PC-3 (cell line): ENCODE measurements at regions not wholly inside any gene's neighbourhood (a gene's known extent, or its start where the extent isn't known, plus 50 kb on each side); places are given as distances from the start of the nearest gene placed in this dataset.

ENCODE experiments used
- ATAC-seq: fragments of 200-7000 bp; cut with Tn5 transposase; 2 replicates; pipeline ENCODE4 v1.9.1; 2020; ENCODE audit warnings: mild to moderate bottlenecking, moderate library complexity
- BruUV-seq: library from RNA; stranded (reverse); fragments of 400-500 nt; replicated peaks from 2 replicates; lab custom pipeline; 2021; lab: Mats Ljungman, UMichigan
- CTCF ChIA-PET: fragments of 300-600 bp; sonication (Branson Sonifier 250); formaldehyde crosslinking; loops from one replicate; lab custom pipeline; 2022; ENCODE audit warnings: antibody characterized with exemption; lab: Charles Lee
- POLR2A ChIA-PET: fragments of 300-600 bp; sonication (Branson Sonifier 250); formaldehyde crosslinking; loops from one replicate; lab custom pipeline; 2022; ENCODE audit warnings: antibody characterized with exemption; ENCODE audit not compliant: unreplicated experiment; lab: Charles Lee
- DNase-seq: peaks from one replicate; pipeline ENCODE4 v3.0.0-alpha.2; 2015
- H2AFZ ChIP-seq: fragments of 300-600 bp; sonication (generic); 2 replicates; pipeline ENCODE4 v1.6.0; 2016; ENCODE audit warnings: antibody characterized with exemption, low read length
- H3F3A ChIP-seq: fragments of 300-600 bp; sonication (generic); one replicate; pipeline ENCODE4 v1.6.0; 2017; ENCODE audit warnings: antibody characterized with exemption, low read length, control low read depth, mild to moderate bottlenecking; ENCODE audit not compliant: unreplicated experiment
- H3K27ac ChIP-seq: fragments of 300-600 bp; sonication (generic); 2 replicates; pipeline ENCODE4 v1.5.1; 2016; ENCODE audit warnings: mild to moderate bottlenecking, low read length
- H3K27me3 ChIP-seq: fragments of 300-600 bp; sonication (generic); 2 replicates; pipeline ENCODE4 v1.6.1; 2016; ENCODE audit warnings: low read length, mixed read lengths
- H3K36me3 ChIP-seq: fragments of 300-600 bp; sonication (generic); 2 replicates; pipeline ENCODE4 v1.6.1; 2016; ENCODE audit warnings: low read depth, mixed run types, low read length, mixed read lengths
- H3K4me1 ChIP-seq: fragments of 300-600 bp; sonication (generic); 2 replicates; pipeline ENCODE4 v1.5.1; 2016; ENCODE audit warnings: low read length; ENCODE audit not compliant: insufficient read depth
- H3K4me2 ChIP-seq: fragments of 300-600 bp; sonication (generic); 2 replicates; pipeline ENCODE4 v1.6.0; 2016; ENCODE audit warnings: low read length
- H3K4me3 ChIP-seq: fragments of 300-600 bp; sonication (generic); 2 replicates; pipeline ENCODE4 v1.5.1; 2016; ENCODE audit warnings: mild to moderate bottlenecking, low read length, mixed read lengths
- H3K79me2 ChIP-seq: fragments of 300-600 bp; sonication (generic); 2 replicates; pipeline ENCODE4 v1.6.1; 2017; ENCODE audit warnings: low read length, mixed read lengths
- H3K9ac ChIP-seq: fragments of 300-600 bp; sonication (generic); 2 replicates; pipeline ENCODE4 v1.6.0; 2016; ENCODE audit warnings: mild to moderate bottlenecking, low read length
- H3K9me2 ChIP-seq: fragments of 300-600 bp; sonication (generic); replicated peaks from 2 replicates; pipeline ENCODE4 v1.6.1; 2016; ENCODE audit warnings: mixed run types, low read length, mixed read lengths
- H3K9me3 ChIP-seq: fragments of 300-600 bp; sonication (generic); 2 replicates; pipeline ENCODE4 v1.6.1; 2016; ENCODE audit warnings: low read length, mixed read lengths
- H4K20me1 ChIP-seq: fragments of 300-600 bp; sonication (generic); 2 replicates; pipeline ENCODE4 v1.6.1; 2016; ENCODE audit warnings: low read length, mixed read lengths
- CTCF ChIP-seq: fragments of 300-600 bp; sonication (generic); conservative IDR thresholded peaks from 2 replicates; pipeline ENCODE4 v1.5.1; 2017; ENCODE audit warnings: antibody characterized with exemption, low read depth, mild to moderate bottlenecking, low read length
- EZH2 ChIP-seq: fragments of 300-600 bp; sonication (generic); IDR thresholded peaks from one replicate; pipeline ENCODE4 v1.6.1; 2017; ENCODE audit warnings: antibody characterized with exemption, mild to moderate bottlenecking, low read length; ENCODE audit not compliant: unreplicated experiment
- EZH2phosphoT487 ChIP-seq: fragments of 300-600 bp; sonication (generic); IDR thresholded peaks from 2 replicates; pipeline ENCODE4 v1.6.1; 2018; ENCODE audit warnings: mild to moderate bottlenecking, antibody characterized with exemption, low read length, borderline replicate concordance
- intact Hi-C: fragments of 100-400 bp; cut with micrococcal nuclease; formaldehyde crosslinking; loops from 2 replicates; pipeline ENCODE4 v1.9.0; 2023

DNA sequence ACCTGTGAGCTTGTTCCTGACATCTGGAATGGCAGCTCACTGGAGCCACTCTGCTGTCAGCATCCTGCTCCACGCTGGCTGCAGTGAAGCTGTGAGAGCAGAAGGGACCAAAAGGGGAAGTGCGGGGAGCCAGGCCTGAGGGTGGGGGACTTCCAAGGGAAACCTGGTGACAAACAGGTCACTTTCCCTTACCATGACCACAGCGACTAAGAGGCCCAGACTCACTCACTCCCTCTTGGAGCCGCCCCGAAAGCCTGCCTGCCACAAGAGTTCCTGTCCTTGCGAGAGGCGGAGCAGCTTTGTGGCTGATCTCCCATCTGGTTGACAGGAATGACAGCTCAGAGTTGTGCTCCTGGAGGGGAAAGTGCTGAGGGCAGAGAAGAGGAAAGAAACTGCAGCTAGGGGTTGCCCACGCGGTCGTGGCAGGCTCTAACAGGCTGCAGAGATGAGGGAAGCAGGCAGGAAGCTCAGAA is 183.8 kb upstream of the NTM start:
- no peaks in the 10 kb centered on the region for H3K36me3 ChIP-seq
- H3K9ac ChIP-seq: no peak overlapping the region
- BruUV-seq: no TSS peak
- no peaks in the 10 kb centered on the region for H3K9me3 ChIP-seq
- intact Hi-C loops: no loop called here
- TF ChIP-seq CTCF (no peak), EZH2 (no peak), EZH2phosphoT487 (no peak)
- H3K79me2 ChIP-seq: no peaks in the 10 kb centered on the region
- no peak overlapping the region for H2AFZ ChIP-seq
- no peak overlapping the region for H3K27ac ChIP-seq
- H3K4me3 ChIP-seq: no peak overlapping the region
- no peaks in the 10 kb centered on the region for H3K9me2 ChIP-seq
- peaks cover 95% of the 10 kb centered on the region for H3K27me3 ChIP-seq
- no peak overlapping the region for H3K4me2 ChIP-seq
- ATAC-seq (no peak), DNase-seq (no peak)
- H4K20me1 ChIP-seq: no peaks in the 10 kb centered on the region
- no peaks in the 10 kb centered on the region for H3F3A ChIP-seq
- no peaks in the 10 kb centered on the region for H3K4me1 ChIP-seq
- POLR2A ChIA-PET: no interaction called here
- CTCF ChIA-PET: interaction anchor here (1.0 kb wide), 1 partner anchor 122 kb away, joined by 3 read pairs; no protein-coding TSS in a partner anchor

DNA sequence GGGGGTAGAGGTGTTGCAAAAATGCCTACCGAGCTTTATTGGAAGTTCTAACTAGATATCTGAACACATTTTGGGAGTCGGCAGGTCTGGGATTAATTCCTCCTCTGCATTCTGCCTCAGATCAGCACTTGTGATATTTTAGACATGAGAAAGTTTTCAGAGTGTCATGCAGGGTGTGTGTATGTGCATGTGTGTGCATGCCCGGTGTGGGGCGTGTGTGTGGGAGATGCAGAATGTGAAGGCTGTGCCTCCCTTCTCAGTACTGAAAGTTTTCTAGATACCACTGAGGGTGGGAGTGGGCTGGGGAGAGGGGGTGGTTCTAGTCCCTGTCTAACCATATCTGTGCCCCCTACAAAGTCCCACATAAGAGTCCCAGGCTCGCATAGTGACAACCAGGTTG is 180.0 kb upstream of the NTM start:
- ATAC-seq: no peak
- DNase-seq: no peak
- H3K27me3 ChIP-seq: peaks cover 97% of the 10 kb centered on the region
- no TSS peak for BruUV-seq
- TF ChIP-seq CTCF (no peak), EZH2 (no peak), EZH2phosphoT487 (no peak)
- ChIA-PET CTCF (no interaction called here), POLR2A (no interaction called here)
- no peak overlapping the region for H3K4me3 ChIP-seq
- no peak overlapping the region for H3K27ac ChIP-seq
- H3F3A ChIP-seq: no peaks in the 10 kb centered on the region
- intact Hi-C loops: no loop called here
- no peaks in the 10 kb centered on the region for H3K9me2 ChIP-seq
- no peaks in the 10 kb centered on the region for H3K79me2 ChIP-seq
- no peaks in the 10 kb centered on the region for H3K36me3 ChIP-seq
- no peaks in the 10 kb centered on the region for H4K20me1 ChIP-seq
- H2AFZ ChIP-seq: no peak overlapping the region
- no peaks in the 10 kb centered on the region for H3K9me3 ChIP-seq
- H3K4me2 ChIP-seq: no peak overlapping the region
- H3K9ac ChIP-seq: no peak overlapping the region
- H3K4me1 ChIP-seq: no peaks in the 10 kb centered on the region

DNA sequence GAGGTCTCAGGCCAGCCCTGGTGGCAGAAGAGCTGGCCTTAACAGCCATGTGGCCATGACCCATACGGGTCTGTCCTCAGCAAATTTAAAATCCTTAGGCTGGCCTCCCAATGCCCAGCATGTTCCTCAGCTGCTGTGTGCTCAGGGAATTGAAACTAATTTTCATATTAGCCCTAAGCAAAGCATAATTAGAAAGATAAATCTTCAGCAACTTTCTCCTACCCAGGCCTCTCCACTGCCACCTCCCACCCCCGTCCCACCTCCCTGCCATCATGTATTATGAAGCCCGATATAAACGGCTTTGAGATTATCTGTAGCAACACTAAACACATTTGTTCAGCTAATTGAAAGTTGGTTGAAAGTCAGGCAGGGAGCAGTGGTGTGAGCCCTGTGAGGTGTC is 178.8 kb upstream of the NTM start:
- intact Hi-C loops: no loop called here
- Histone ChIP-seq H3K9me2 (no peaks in the 10 kb centered on the region), H3K27ac (no peak overlapping the region), H3F3A (no peaks in the 10 kb centered on the region), H3K27me3 (peaks cover 97% of the 10 kb centered on the region), H3K79me2 (no peaks in the 10 kb centered on the region), H3K4me3 (no peak overlapping the region), H3K9me3 (no peaks in the 10 kb centered on the region), H2AFZ (no peak overlapping the region), H3K4me1 (no peaks in the 10 kb centered on the region), H3K4me2 (no peak overlapping the region), H4K20me1 (no peaks in the 10 kb centered on the region), H3K9ac (no peak overlapping the region), H3K36me3 (no peaks in the 10 kb centered on the region)
- ATAC-seq (no peak), DNase-seq (no peak)
- no TSS peak for BruUV-seq
- CTCF ChIA-PET: no interaction called here
- TF ChIP-seq EZH2phosphoT487 (no peak), CTCF (no peak), EZH2 (no peak)
- POLR2A ChIA-PET: no interaction called here
